Trophoblast cell (in vitro differentiated cells and primary cell): ENCODE measurements at regions not wholly inside any gene's neighbourhood (a gene's known extent, or its start where the extent isn't known, plus 50 kb on each side); places are given as distances from the start of the nearest gene placed in this dataset.

Experiments used
- DNase-seq, 2 donors: peaks; one replicate each; pipeline ENCODE4 v3.0.0-alpha.2; 2016
- H2AFZ ChIP-seq: 2 replicates; pipeline ENCODE4 v1.6.1; 2013; ENCODE audit warnings: low read length, moderate library complexity, mild to moderate bottlenecking; ENCODE audit not compliant: insufficient read depth, poor library complexity
- H2AK5ac ChIP-seq: 2 replicates; pipeline ENCODE4 v1.6.1; 2013; ENCODE audit warnings: mild to moderate bottlenecking, low read length
- H2BK120ac ChIP-seq: 2 replicates; pipeline ENCODE4 v1.6.1; 2013; ENCODE audit warnings: low read length, mild to moderate bottlenecking, moderate library complexity; ENCODE audit not compliant: insufficient read depth, poor library complexity
- H2BK12ac ChIP-seq: 2 replicates; pipeline ENCODE4 v1.6.1; 2013; ENCODE audit warnings: mild to moderate bottlenecking, low read length, moderate library complexity
- H2BK5ac ChIP-seq: 2 replicates; pipeline ENCODE4 v1.6.1; 2013; ENCODE audit warnings: low read length, low read depth, moderate library complexity, mild to moderate bottlenecking; ENCODE audit not compliant: poor library complexity
- H3K14ac ChIP-seq: 2 replicates; pipeline ENCODE4 v1.6.1; 2013; ENCODE audit warnings: mild to moderate bottlenecking, low read length
- H3K18ac ChIP-seq: 2 replicates; pipeline ENCODE4 v1.6.1; 2013; ENCODE audit warnings: mild to moderate bottlenecking, low read length
- H3K23ac ChIP-seq: 2 replicates; pipeline ENCODE4 v1.6.1; 2013; ENCODE audit warnings: low read length
- H3K27ac ChIP-seq: 2 replicates; pipeline ENCODE4 v1.5.1; 2013; ENCODE audit warnings: low read depth, mild to moderate bottlenecking, inconsistent platforms, low read length, moderate library complexity
- H3K27me3 ChIP-seq: 2 replicates; pipeline ENCODE4 v1.6.1; 2013; ENCODE audit warnings: inconsistent platforms, mild to moderate bottlenecking, low read length, moderate library complexity; ENCODE audit not compliant: insufficient read depth
- H3K36me3 ChIP-seq, 2 experiments: 1 replicate in 1 of 2; 2 replicates in 1 of 2; pipeline ENCODE4 v1.6.1; 2013; ENCODE audit warnings: low read length in 2 of 2, mild to moderate bottlenecking in 2 of 2, moderate library complexity in 1 of 2; ENCODE audit not compliant: insufficient read depth in 2 of 2, control insufficient read depth in 1 of 2
- H3K4ac ChIP-seq: 2 replicates; pipeline ENCODE4 v1.6.1; 2013; ENCODE audit warnings: low read depth, mild to moderate bottlenecking, low read length, moderate library complexity
- H3K4me1 ChIP-seq, 2 experiments: 1 replicate in 1 of 2; 2 replicates in 1 of 2; pipeline ENCODE4 v1.6.1; 2013; ENCODE audit warnings: low read length in 2 of 2, mild to moderate bottlenecking in 2 of 2, moderate library complexity in 1 of 2; ENCODE audit not compliant: insufficient read depth in 2 of 2, control insufficient read depth in 1 of 2
- H3K4me2 ChIP-seq: 2 replicates; pipeline ENCODE4 v1.6.1; 2013; ENCODE audit warnings: inconsistent platforms, mild to moderate bottlenecking, low read length, moderate library complexity
- H3K4me3 ChIP-seq: 2 replicates; pipeline ENCODE4 v1.5.1; 2013; ENCODE audit warnings: mild to moderate bottlenecking, low read depth, low read length, inconsistent platforms
- H3K79me1 ChIP-seq: one replicate; pipeline ENCODE4 v1.6.1; 2013; ENCODE audit warnings: low read length
- H3K79me2 ChIP-seq: 2 replicates; pipeline ENCODE4 v1.6.1; 2013; ENCODE audit warnings: low read length, mild to moderate bottlenecking; ENCODE audit not compliant: control insufficient read depth, insufficient read depth, poor library complexity
- H3K9ac ChIP-seq: 2 replicates; pipeline ENCODE4 v1.6.1; 2013; ENCODE audit warnings: mild to moderate bottlenecking, low read length
- H3K9me3 ChIP-seq: 2 replicates; pipeline ENCODE4 v1.6.1; 2013; ENCODE audit warnings: low read depth, mild to moderate bottlenecking, control low read depth, inconsistent platforms, low read length; ENCODE audit not compliant: insufficient read depth
- H4K12ac ChIP-seq: 2 replicates; pipeline ENCODE4 v1.6.1; 2013; ENCODE audit warnings: low read depth, mild to moderate bottlenecking, low read length, moderate library complexity
- H4K8ac ChIP-seq: 2 replicates; pipeline ENCODE4 v1.6.1; 2013; ENCODE audit warnings: low read depth, mild to moderate bottlenecking, low read length, moderate library complexity
- H4K91ac ChIP-seq: one replicate; pipeline ENCODE4 v1.6.1; 2013; ENCODE audit warnings: low read depth, mild to moderate bottlenecking, low read length, moderate library complexity
- WGBS: extraction: QIAGEN DNeasy Blood & Tissue Kit; methylation state at CpG from one replicate; pipeline ENCODE4 v1.1.7; 2013; ENCODE audit warnings: missing lambda C conversion rate; ENCODE audit not compliant: insufficient read length, insufficient coverage; ENCODE audit errors: extremely low coverage; 5-methylcytosine and 5-hydroxymethylcytosine counted together

DNA sequence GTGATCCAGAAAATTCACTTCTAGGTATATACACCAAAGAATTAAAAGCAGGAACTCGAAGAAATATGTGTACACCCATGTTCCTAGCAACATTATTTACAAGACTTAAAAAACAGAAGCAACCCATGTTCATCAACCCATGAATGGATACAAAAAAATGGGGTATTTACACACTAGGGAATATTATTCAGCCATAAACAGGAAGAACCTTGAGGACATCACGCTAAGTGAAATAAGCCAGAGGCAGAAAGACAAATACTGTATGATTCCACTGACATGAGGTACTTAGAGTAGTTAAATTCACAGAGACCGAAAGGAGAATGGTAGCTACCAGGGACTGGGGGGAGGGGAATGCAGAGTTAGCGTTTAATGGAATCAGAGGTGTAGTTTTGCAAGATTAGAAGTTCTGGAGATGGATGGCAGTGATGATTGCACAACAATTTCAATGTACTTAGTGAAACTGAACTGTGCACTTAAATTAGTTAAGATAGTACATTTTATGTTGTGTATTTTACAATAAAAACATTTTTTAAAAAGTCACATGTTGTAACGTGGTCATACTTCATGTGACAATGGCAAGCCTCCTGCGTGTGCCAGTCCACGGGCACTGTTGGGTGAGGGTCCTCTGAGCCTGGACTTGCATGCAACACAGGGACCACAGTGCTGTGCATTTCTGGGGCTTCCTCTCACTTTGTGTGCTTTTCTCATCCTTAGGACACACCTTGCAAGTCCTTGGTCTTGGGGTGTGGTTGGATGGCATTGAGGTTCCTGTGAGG lies 206.1 kb upstream of the HDAC4 start:
- no peak for DNase-seq
- Histone ChIP-seq H2AFZ (no peak overlapping the region), H3K4me2 (no peak overlapping the region), H3K9ac (no peak overlapping the region), H3K18ac (no peak overlapping the region), H3K4me3 (no peak overlapping the region), H3K27ac (no peak overlapping the region), H3K79me1 (no peaks in the 10 kb centered on the region), H3K9me3 (peaks cover 4% of the 10 kb centered on the region), H2BK5ac (no peak overlapping the region), H2BK120ac (no peak overlapping the region), H3K14ac (no peak overlapping the region), H4K8ac (no peak overlapping the region), H2BK12ac (no peak overlapping the region), H2AK5ac (no peak overlapping the region), H3K36me3 (no peaks in the 10 kb centered on the region), H3K79me2 (no peaks in the 10 kb centered on the region), H3K23ac (no peak overlapping the region), H4K12ac (no peak overlapping the region), H3K4me1 (no peaks in the 10 kb centered on the region), H3K27me3 (no peaks in the 10 kb centered on the region), H3K4ac (no peak overlapping the region), H4K91ac (no peak overlapping the region)
- no CpG with 5 or more reads among the region's 7 CpGs for WGBS

GRCh38 chr2:239605976-239606375 lies 205.2 kb upstream of the HDAC4 start:
- H3K23ac ChIP-seq: no peak overlapping the region
- H3K4me3 ChIP-seq: no peak overlapping the region
- H4K8ac ChIP-seq: no peak overlapping the region
- DNase-seq: peak in 1 of 2 donors; percentile 17
- no peaks in the 10 kb centered on the region for H3K27me3 ChIP-seq
- no peak overlapping the region for H3K9ac ChIP-seq
- no peaks in the 10 kb centered on the region for H3K4me1 ChIP-seq
- no peak overlapping the region for H2BK5ac ChIP-seq
- H4K91ac ChIP-seq: no peak overlapping the region
- peaks cover 4% of the 10 kb centered on the region for H3K9me3 ChIP-seq
- H2AK5ac ChIP-seq: no peak overlapping the region
- H3K4ac ChIP-seq: no peak overlapping the region
- no peak overlapping the region for H3K14ac ChIP-seq
- no peak overlapping the region for H3K18ac ChIP-seq
- no peak overlapping the region for H2AFZ ChIP-seq
- H4K12ac ChIP-seq: no peak overlapping the region
- no peak overlapping the region for H3K27ac ChIP-seq
- no peak overlapping the region for H3K4me2 ChIP-seq
- no peaks in the 10 kb centered on the region for H3K79me1 ChIP-seq
- no peak overlapping the region for H2BK120ac ChIP-seq
- H3K79me2 ChIP-seq: no peaks in the 10 kb centered on the region
- no CpG with 5 or more reads among the region's 5 CpGs for WGBS
- H2BK12ac ChIP-seq: no peak overlapping the region
- H3K36me3 ChIP-seq: no peaks in the 10 kb centered on the region

- WGBS: no CpG with 5 or more reads among the region's 6 CpGs
- Histone ChIP-seq H3K4me3 (no peak overlapping the region), H3K9me3 (peaks cover 4% of the 10 kb centered on the region)
Measured at GRCh38 chr2:239605409-239605808, 204.6 kb upstream of the HDAC4 start.

DNA sequence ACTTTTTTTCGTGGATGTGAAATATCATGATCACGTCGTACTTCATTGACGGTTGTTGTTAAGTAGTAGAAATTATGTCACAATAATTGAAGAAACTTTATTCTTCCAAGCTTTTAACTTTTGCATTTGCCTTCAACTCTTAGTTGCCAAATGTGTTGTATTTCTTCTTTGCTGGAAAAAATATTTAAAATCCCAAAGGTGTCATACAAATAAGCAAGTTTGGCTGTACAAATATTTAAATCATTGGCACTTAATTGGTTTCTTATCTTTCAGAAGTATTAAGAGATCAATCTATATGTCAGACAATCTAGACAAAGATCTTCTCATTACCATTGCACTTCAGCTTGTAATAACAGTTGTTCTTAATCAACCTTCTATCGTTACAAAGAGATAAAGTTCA lies 204.0 kb upstream of the HDAC4 start:
- Histone ChIP-seq H4K12ac (no peak overlapping the region), H3K4me1 (no peaks in the 10 kb centered on the region), H3K27ac (no peak overlapping the region), H3K4me3 (no peak overlapping the region), H3K79me2 (no peaks in the 10 kb centered on the region), H3K14ac (no peak overlapping the region), H3K23ac (no peak overlapping the region), H3K27me3 (no peaks in the 10 kb centered on the region), H3K4me2 (no peak overlapping the region), H3K79me1 (no peaks in the 10 kb centered on the region), H2BK12ac (no peak overlapping the region), H3K9ac (no peak overlapping the region), H2BK120ac (no peak overlapping the region), H3K4ac (no peak overlapping the region), H4K91ac (no peak overlapping the region), H2BK5ac (no peak overlapping the region), H2AK5ac (no peak overlapping the region), H3K36me3 (no peaks in the 10 kb centered on the region), H3K9me3 (peaks cover 4% of the 10 kb centered on the region), H3K18ac (no peak overlapping the region), H2AFZ (no peak overlapping the region), H4K8ac (no peak overlapping the region)
- DNase-seq: no peak
- WGBS: no CpG with 5 or more reads among the region's 5 CpGs

More at GRCh38 chr2:239605409-239605808, 204.6 kb upstream of the HDAC4 start:
- Histone ChIP-seq H3K14ac (no peak overlapping the region), H2AFZ (no peak overlapping the region), H4K8ac (no peak overlapping the region), H3K18ac (no peak overlapping the region), H3K4ac (no peak overlapping the region), H3K4me2 (no peak overlapping the region), H3K4me1 (no peaks in the 10 kb centered on the region), H3K27me3 (no peaks in the 10 kb centered on the region), H4K12ac (no peak overlapping the region), H3K79me2 (no peaks in the 10 kb centered on the region), H3K79me1 (no peaks in the 10 kb centered on the region), H3K9ac (no peak overlapping the region), H2BK12ac (no peak overlapping the region), H3K27ac (no peak overlapping the region), H2BK120ac (no peak overlapping the region), H3K23ac (no peak overlapping the region), H2BK5ac (no peak overlapping the region), H3K36me3 (no peaks in the 10 kb centered on the region), H2AK5ac (no peak overlapping the region), H4K91ac (no peak overlapping the region)
- DNase-seq: no peak
